ENCODE measurements at regions not wholly inside any gene's neighbourhood (a gene's known extent, or its start where the extent isn't known, plus 50 kb on each side); places are given as distances from the start of the nearest gene placed in this dataset.

DNA sequence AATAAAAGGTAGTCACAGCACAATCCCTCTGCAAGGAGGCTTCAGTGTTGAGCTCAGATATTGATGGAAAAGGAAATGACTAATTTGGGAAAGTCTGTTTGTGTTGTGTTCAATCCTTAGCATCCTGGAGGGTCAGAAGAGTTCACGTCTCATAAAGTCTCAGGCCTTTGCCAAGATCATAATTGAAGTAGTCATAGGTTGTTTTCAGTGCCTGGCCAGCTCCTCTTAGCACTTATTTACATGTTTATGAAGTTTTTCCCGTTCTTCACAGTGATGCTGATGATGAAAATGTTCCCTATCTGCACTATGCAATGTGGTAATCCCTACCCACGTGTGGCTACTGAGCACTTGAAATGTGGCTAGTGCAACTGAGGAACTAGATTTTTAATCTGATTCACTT lies 61.6 kb upstream of the TGFBR2 start:
- H4K20me1 ChIP-seq (ENCODE audit: control insufficient read depth, insufficient read depth, low read depth, low read length) = no peaks in the 10 kb centered on the region
- no peak overlapping the region for H3K4me3 ChIP-seq (ENCODE audit: low read length)
- H3K79me2 ChIP-seq (ENCODE audit: control insufficient read depth, low read length) = no peaks in the 10 kb centered on the region
- no peak overlapping the region for H3K4me2 ChIP-seq (ENCODE audit: low read length)
- H3F3A ChIP-seq (ENCODE audit: control insufficient read depth, insufficient read depth) = no peaks in the 10 kb centered on the region
- H3K27ac ChIP-seq (ENCODE audit: low read depth, low read length) = no peak overlapping the region
- TF ChIP-seq, protein P1, sequence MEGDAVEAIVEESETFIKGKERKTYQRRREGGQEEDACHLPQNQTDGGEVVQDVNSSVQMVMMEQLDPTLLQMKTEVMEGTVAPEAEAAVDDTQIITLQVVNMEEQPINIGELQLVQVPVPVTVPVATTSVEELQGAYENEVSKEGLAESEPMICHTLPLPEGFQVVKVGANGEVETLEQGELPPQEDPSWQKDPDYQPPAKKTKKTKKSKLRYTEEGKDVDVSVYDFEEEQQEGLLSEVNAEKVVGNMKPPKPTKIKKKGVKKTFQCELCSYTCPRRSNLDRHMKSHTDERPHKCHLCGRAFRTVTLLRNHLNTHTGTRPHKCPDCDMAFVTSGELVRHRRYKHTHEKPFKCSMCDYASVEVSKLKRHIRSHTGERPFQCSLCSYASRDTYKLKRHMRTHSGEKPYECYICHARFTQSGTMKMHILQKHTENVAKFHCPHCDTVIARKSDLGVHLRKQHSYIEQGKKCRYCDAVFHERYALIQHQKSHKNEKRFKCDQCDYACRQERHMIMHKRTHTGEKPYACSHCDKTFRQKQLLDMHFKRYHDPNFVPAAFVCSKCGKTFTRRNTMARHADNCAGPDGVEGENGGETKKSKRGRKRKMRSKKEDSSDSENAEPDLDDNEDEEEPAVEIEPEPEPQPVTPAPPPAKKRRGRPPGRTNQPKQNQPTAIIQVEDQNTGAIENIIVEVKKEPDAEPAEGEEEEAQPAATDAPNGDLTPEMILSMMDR (IDR thresholded peaks at IDR 0.05; ENCODE audit: low read depth, low read length, poor library complexity, severe bottlenecking) = no peak
- TF ChIP-seq EZH2phosphoT487 (IDR thresholded peaks at IDR 0.05; ENCODE audit: borderline replicate concordance, low read length) = no peak
- H3K27me3 ChIP-seq (ENCODE audit: control insufficient read depth, low read length) = no peaks in the 10 kb centered on the region
- H3K36me3 ChIP-seq (ENCODE audit: control insufficient read depth, low read length) = no peaks in the 10 kb centered on the region
- no peaks in the 10 kb centered on the region for H3K4me1 ChIP-seq (ENCODE audit: control insufficient read depth, low read length)
- H3K9me2 ChIP-seq (replicated peaks; ENCODE audit: control insufficient read depth, low read length) = no peaks in the 10 kb centered on the region
- no peaks in the 10 kb centered on the region for H3K9me3 ChIP-seq (ENCODE audit: control insufficient read depth, insufficient read depth, low read length)

DNA sequence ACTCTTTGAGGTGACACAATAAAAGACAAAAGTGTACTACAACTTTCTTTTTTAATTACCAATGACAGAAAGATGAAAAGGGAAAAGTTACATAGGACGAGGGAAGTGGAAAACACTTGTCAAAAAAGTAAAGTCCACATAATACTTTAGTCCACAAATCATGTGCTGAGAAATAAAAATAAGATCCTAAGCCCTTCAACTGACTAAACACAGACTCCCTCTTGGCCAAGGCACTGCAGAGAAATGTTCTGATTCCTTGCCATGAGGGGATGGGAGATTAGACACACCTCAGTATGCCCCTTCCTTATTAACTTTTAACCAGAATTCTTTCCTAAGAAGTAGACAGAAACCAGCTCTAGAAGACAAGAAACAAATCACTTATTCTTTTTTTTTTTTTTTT lies 59.5 kb upstream of the TGFBR2 start:
- Histone ChIP-seq H3K4me3 (ENCODE audit: low read length) (no peak overlapping the region), H3K9me3 (ENCODE audit: control insufficient read depth, insufficient read depth, low read length) (no peaks in the 10 kb centered on the region), H3K27me3 (ENCODE audit: control insufficient read depth, low read length) (no peaks in the 10 kb centered on the region), H3K36me3 (ENCODE audit: control insufficient read depth, low read length) (no peaks in the 10 kb centered on the region), H3K9me2 (replicated peaks; ENCODE audit: control insufficient read depth, low read length) (no peaks in the 10 kb centered on the region), H3K79me2 (ENCODE audit: control insufficient read depth, low read length) (no peaks in the 10 kb centered on the region), H4K20me1 (ENCODE audit: control insufficient read depth, insufficient read depth, low read depth, low read length) (no peaks in the 10 kb centered on the region), H3F3A (ENCODE audit: control insufficient read depth, insufficient read depth) (no peaks in the 10 kb centered on the region), H3K4me1 (ENCODE audit: control insufficient read depth, low read length) (peaks cover 10% of the 10 kb centered on the region), H3K4me2 (ENCODE audit: low read length) (no peak overlapping the region), H3K27ac (ENCODE audit: low read depth, low read length) (no peak overlapping the region)
- TF ChIP-seq, protein P1 (IDR thresholded peaks at IDR 0.05; ENCODE audit: low read depth, low read length, poor library complexity, severe bottlenecking) = no peak
- TF ChIP-seq EZH2phosphoT487 (IDR thresholded peaks at IDR 0.05; ENCODE audit: borderline replicate concordance, low read length) = no peak

DNA sequence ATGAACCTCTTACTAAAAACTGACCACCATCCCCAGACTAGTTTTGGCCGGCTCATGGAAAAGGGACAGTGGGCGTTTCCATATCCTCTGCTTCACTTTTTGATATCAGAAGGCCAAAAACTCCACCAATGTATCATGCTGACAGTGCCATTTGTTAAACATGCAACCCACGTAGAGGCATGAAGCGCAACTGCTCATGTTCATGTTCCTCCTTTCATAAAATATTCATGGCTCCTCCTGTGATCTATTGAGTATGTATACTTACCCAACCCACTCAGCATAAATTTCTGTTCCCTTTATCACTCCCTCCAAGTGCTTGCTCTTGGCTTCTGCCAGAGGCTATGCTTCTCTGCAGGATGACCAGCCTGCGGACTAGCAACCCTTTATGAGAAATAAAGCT lies 58.7 kb upstream of the TGFBR2 start:
- Histone ChIP-seq H3K9me2 (replicated peaks; ENCODE audit: control insufficient read depth, low read length) (no peaks in the 10 kb centered on the region), H3K9me3 (ENCODE audit: control insufficient read depth, insufficient read depth, low read length) (no peaks in the 10 kb centered on the region), H3K4me3 (ENCODE audit: low read length) (no peak overlapping the region), H3K79me2 (ENCODE audit: control insufficient read depth, low read length) (no peaks in the 10 kb centered on the region), H4K20me1 (ENCODE audit: control insufficient read depth, insufficient read depth, low read depth, low read length) (no peaks in the 10 kb centered on the region), H3K36me3 (ENCODE audit: control insufficient read depth, low read length) (no peaks in the 10 kb centered on the region), H3K4me2 (ENCODE audit: low read length) (no peak overlapping the region), H3K4me1 (ENCODE audit: control insufficient read depth, low read length) (peaks cover 10% of the 10 kb centered on the region), H3K27me3 (ENCODE audit: control insufficient read depth, low read length) (no peaks in the 10 kb centered on the region), H3K27ac (ENCODE audit: low read depth, low read length) (no peak overlapping the region), H3F3A (ENCODE audit: control insufficient read depth, insufficient read depth) (no peaks in the 10 kb centered on the region)
- TF ChIP-seq, protein P1 (IDR thresholded peaks at IDR 0.05; ENCODE audit: low read depth, low read length, poor library complexity, severe bottlenecking) = no peak
- no peak for TF ChIP-seq EZH2phosphoT487 (IDR thresholded peaks at IDR 0.05; ENCODE audit: borderline replicate concordance, low read length)

- Histone ChIP-seq H3K4me1 (ENCODE audit: control insufficient read depth, low read length) (peaks cover 10% of the 10 kb centered on the region), H3K27ac (ENCODE audit: low read depth, low read length) (no peak overlapping the region), H3F3A (ENCODE audit: control insufficient read depth, insufficient read depth) (no peaks in the 10 kb centered on the region), H4K20me1 (ENCODE audit: control insufficient read depth, insufficient read depth, low read depth, low read length) (no peaks in the 10 kb centered on the region), H3K4me2 (ENCODE audit: low read length) (no peak overlapping the region), H3K27me3 (ENCODE audit: control insufficient read depth, low read length) (no peaks in the 10 kb centered on the region), H3K9me2 (replicated peaks; ENCODE audit: control insufficient read depth, low read length) (no peaks in the 10 kb centered on the region), H3K36me3 (ENCODE audit: control insufficient read depth, low read length) (no peaks in the 10 kb centered on the region), H3K9me3 (ENCODE audit: control insufficient read depth, insufficient read depth, low read length) (no peaks in the 10 kb centered on the region), H3K79me2 (ENCODE audit: control insufficient read depth, low read length) (no peaks in the 10 kb centered on the region), H3K4me3 (ENCODE audit: low read length) (no peak overlapping the region)
- TF ChIP-seq, protein P1 (IDR thresholded peaks at IDR 0.05; ENCODE audit: low read depth, low read length, poor library complexity, severe bottlenecking) = no peak
- TF ChIP-seq EZH2phosphoT487 (IDR thresholded peaks at IDR 0.05; ENCODE audit: borderline replicate concordance, low read length) = no peak
Measured at GRCh38 chr3:30548600-30548999, 57.8 kb upstream of the TGFBR2 start.

All from DOHH2 (cell line).